ENCODE measurements at regions not wholly inside any gene's neighbourhood (a gene's known extent, or its start where the extent isn't known, plus 50 kb on each side); places are given as distances from the start of the nearest gene placed in this dataset.

DNA sequence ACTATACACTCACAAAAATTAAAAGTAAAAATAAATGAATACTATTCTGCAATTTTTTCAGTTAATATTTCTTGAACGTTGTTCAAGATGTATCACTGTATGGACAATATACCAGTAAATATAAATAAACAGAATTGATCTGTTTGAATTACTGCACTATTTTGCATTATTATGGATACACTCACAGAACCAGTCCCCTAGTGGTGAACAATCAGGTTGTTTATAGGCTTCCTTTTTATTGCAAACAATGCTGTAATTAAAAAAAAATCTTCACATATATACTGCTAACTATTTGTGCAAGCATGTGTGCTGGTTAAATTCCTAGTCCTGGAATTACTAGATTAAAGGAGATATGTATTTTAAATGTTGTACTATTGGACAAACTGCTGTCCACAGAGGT is 306.0 kb downstream of the FBXO15 start:
- peak; percentile 14 for TF ChIP-seq CTCF (IDR thresholded peaks at IDR 0.05; ENCODE audit: poor library complexity)
- TF ChIP-seq EZH2 (IDR thresholded peaks at IDR 0.05; ENCODE audit: borderline replicate concordance) = no peak

Data from hepatocyte (in vitro differentiated cells).